Head of caudate nucleus (tissue), 42 donors: ENCODE measurements at regions not wholly inside any gene's neighbourhood (a gene's known extent, or its start where the extent isn't known, plus 50 kb on each side); places are given as distances from the start of the nearest gene placed in this dataset.
"Not testable (repeated sequence)": the region's sequence is repeated elsewhere in the genome, so short reads cannot be mapped to it uniquely, and the experiment has no call there.

Experiments
- DNase-seq, 42 donors: peaks; one replicate each; pipeline versions ENCODE4 v3.0.0 to v3.0.0-alpha.2; 2020 to 2021; ENCODE audit warnings: mixed read lengths in 7 of 42
- intact Hi-C: fragments of 100-400 bp; cut with DNase I; formaldehyde crosslinking; loops from one replicate; pipeline ENCODE4 v1.15.0; 2022

DNA sequence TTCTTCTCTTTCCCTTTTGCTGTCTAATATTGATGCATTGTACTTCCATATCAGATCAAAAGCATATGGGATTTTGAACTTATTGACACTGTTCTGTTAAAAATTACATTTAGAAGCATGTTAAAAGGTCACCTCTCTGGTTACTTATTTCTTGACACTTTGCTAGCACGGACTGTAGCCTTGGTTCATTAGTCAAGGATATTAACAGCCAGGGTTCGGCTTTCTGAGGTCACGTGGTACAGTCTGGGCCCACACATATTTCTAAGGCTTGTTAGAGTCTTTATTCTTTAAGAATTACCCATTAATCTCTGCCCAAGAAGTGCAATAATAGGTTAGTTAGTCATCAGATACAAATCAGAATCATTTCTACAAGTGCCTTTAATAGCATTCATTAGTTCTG is 1035.8 kb upstream of the FANCL start:
- DNase-seq = no peak
- intact Hi-C loops = no loop called here

DNA sequence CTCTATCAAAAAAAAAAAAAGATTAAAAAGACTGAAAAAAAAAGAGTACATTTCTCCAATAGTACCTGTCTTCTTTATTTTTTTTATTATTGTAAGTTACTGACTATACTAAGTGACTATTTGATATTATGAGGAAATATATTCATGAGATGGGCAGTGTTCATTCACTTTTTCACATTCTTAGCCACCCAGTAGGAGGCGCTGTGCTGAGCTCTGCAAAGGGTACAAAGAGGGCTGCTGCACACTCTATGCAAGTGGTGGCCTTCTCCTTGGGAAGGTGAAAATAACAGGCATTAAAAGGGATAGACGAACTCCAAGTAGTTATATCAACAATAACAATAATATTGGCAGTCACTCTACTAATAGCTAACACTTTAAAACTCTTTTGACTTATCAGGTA is 1034.9 kb upstream of the FANCL start:
- intact Hi-C loops = no loop called here
- DNase-seq = no peak

DNA sequence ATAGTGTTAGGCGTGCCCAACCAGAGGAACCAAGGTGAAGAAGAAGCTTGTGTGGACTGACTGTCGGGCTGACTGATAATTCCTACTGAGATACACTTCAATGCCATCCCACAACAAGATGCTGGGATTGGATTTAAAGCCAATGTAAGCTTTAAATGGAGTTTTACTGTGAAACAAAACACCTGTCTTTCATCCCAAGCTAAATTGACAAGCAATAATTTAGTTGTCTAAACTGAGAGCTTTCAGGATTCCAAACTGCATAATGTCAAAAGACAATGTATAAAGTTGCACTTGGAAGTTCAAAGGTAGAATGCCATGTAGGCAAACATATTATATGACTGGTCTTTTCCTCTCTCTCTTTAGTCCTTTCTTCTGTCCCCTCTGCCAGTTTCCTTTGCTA is 1025.3 kb upstream of the FANCL start:
- intact Hi-C loops = no loop called here

DNA sequence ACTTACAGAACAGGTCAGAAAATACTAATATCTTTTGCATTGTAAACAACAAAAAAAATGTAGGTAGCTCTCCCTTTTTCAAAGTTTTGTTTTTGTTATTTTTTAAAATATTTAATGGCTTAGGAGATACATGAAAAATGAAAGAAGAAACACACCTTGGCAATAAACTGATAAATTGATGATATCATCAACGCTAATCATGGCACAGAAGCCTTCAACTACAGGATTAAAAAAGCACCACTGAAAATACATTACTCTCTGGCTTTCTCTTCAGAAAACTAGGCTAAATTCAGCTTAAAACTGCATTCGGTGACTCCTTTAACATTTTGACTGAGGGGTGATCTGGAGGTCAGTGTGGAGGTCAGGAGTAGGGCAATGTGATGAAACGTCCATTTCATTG is 1018.8 kb upstream of the FANCL start:
- DNase-seq = no peak
- intact Hi-C loops = no loop called here

More for the DNA sequence above, 1025.3 kb upstream of the FANCL start:
- no peak for DNase-seq

DNA sequence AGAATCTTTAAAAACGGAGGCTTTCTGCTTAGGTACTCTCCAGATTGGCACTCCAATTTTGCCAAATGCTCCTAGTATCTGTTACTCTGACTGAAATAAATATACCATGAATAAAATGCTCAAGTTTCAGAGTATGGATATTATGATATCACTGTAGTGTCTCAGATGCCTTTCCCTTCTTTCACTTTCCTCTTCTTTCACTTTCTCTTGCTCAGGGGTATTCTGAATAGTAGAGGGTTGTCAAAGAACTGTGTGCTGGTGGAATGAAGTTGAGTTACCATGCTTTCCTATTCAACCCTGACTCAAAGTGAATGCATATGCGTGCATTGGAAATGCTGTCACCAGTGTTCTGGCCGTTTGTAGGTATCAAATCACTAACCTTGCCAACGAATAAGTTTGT is 1015.2 kb upstream of the FANCL start:
- no peak for DNase-seq
- intact Hi-C loops = no loop called here

DNA sequence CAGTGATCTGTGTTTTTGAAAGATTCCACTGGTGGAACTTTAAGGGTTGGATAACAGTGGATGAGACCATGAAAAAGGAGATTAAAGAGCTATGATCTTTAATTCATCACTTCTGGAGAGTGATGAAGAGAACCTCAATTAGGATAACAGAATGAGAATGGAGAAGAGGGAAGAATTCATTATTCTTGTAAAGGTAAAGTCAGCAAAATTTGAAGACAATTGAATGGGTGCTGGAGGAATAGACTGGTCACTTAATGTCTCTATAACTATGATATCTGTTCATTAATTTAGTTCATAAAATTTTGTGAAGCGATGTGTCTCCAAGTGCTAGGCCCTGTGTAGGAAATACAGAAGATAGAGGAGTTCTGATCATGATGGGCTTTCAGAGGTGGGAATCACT is 1013.2 kb upstream of the FANCL start:
- intact Hi-C loops = no loop called here
- no peak for DNase-seq

DNA sequence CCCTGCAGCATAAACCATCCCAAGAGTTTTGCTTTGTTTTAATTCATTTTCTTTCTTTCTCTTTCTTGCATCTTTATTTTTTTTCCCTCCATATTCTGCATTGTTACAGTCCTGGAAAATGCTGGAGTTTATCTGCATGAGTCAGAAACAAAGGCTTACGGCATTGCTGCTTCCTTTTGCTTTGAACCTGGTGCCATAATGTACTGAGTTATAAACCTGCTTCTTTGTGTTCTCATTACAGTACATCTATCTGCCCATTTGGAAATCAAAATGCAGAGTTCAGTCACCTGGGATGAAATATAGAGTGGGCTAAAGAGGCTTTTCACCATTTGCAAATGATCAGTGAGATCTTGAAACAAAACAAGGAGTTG is 1009.2 kb upstream of the FANCL start:
- peak in 1 of 42 donors; percentile 2 for DNase-seq
- intact Hi-C loops = no loop called here

DNA sequence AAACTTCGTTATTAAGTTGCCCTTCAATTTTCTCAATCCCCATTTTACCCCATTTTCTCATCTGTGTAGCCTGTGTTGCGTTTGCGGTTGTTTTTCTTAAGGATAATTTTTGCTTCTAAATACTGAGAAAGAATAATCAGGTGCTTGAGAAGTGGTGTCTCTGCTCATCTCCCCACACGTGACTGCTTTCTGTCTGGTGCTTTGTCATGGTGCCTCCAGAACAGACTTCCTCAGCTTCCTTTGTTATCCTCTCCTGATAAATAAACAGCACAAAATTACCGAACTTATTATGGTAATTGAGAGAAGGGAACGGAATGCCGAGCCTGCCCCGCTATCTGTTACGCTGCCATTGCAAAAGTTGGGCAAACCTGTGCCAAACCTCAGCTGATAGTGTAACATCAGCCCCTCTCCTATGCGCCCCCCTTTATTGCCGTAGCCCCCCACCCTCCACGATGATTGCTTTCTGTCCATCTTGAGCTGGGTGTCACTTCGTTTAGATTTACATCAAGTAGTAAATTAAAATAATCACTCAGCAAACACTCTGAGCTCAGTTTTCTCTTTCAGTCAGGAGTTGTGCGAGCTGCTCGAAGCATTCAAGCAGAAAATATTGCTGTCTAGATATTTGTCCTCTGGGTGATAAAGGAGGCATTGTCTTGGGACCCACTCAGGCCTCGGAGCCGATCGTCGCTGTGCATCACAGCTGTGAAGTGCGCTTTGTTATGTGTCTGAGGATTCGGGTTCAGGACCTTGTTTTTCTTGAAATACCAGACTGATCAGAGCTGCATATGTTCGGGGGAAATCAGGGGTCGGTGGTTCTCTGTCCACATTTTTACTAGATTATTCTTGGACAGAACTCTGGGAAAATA is 1008.5 kb upstream of the FANCL start:
- intact Hi-C loops = no loop called here
- peak; percentile 14 to 83 (median 62) for DNase-seq

DNA sequence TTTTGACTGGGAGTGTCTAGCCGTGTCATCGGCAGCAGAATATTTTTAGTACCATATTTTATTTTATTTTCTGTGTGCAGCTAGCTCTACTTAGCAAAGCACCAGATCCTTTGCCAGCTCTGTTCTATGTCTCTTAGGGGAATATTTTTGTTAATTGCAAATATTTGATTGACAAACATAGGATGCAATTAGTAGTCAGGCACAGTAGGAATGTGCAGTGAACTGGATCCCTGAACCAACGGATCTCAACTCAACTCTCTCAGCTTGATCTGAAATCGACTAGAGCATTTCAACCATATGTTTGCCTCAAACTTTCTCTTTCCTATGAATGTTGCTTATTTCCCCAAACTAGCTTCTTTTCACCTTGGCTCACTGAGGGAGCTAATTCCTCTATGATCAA is 998.0 kb upstream of the FANCL start:
- intact Hi-C loops = no loop called here
- peak in 1 of 42 donors; percentile 3 for DNase-seq

DNA sequence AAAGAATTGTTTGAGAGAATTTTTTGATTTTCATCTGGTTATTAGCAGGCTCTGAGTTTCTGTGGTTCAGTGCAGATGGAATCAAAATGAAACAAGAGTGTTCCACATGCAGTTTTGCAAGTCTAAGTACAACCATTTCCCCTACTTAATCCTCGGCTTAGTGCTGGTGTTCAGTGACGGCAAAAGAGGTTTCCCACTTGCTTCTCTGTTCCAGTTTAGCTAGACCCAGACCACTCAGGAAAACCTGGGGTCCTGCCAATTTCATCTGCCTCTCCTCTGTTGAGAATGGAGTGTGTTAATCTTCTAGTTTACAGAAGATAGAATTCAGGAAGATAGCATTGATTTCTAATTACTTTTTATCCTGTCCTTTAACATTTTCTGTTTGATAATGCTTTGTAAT is 996.2 kb upstream of the FANCL start:
- intact Hi-C loops = no loop called here
- no peak for DNase-seq

DNA sequence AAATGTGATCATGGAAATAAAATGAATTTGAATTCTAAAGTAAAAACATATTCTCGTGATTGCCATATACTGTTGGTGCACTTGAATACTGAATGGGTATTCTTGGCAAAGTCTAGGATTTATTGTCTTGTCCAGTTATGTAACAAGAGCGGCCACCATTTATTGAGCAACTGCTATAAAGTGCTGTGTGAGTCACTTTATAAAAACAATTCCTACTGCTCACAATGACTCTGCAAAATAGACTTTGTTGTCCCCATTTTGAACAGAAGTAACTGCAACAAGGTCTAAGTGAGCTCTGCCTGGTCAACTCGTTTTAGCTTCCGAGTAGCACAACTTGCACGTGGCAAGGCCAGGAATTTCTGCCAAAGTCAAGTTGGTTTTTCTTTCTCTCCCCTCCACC is 995.6 kb upstream of the FANCL start:
- intact Hi-C loops = no loop called here

DNA sequence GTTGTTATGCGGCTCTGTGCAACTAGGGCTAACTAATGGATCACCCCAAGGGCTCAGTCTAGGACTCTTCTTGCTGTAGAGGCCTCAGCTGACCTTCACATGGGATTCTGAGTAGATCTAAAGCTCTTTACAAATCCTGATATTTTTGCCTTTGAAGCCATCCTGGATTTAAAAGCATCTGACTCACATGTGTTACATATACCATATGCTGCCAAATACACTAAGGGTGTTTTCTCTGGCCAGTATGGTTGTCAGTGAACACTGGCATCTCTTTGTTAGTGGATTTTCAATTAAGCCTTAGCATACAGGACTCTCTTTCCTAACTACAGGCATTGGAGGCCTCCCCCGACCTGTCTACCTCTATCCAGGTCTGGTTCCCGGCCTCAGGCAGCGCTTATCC is 992.8 kb upstream of the FANCL start:
- DNase-seq = no peak
- intact Hi-C loops = no loop called here

More for the DNA sequence above, 995.6 kb upstream of the FANCL start:
- DNase-seq = no peak

DNA sequence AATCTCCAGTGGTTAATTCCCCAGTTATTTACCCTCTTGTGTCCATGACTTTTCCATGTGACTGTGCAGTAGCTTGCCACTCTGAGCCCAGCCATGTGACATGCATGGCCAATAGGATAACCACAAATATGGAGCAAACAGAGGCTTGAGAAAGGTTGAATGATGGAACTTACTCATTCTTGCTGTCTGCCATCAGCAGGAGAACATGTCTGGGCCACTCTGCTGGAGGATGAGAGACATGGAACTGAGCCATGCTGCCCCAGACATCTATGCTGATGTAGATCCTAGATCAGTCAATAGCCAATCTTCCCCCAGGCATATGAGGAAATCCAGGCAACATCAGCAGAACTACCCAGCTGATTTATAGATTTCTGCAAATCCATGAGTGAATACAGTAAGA is 992.3 kb upstream of the FANCL start:
- intact Hi-C loops = no loop called here
- DNase-seq = no peak

DNA sequence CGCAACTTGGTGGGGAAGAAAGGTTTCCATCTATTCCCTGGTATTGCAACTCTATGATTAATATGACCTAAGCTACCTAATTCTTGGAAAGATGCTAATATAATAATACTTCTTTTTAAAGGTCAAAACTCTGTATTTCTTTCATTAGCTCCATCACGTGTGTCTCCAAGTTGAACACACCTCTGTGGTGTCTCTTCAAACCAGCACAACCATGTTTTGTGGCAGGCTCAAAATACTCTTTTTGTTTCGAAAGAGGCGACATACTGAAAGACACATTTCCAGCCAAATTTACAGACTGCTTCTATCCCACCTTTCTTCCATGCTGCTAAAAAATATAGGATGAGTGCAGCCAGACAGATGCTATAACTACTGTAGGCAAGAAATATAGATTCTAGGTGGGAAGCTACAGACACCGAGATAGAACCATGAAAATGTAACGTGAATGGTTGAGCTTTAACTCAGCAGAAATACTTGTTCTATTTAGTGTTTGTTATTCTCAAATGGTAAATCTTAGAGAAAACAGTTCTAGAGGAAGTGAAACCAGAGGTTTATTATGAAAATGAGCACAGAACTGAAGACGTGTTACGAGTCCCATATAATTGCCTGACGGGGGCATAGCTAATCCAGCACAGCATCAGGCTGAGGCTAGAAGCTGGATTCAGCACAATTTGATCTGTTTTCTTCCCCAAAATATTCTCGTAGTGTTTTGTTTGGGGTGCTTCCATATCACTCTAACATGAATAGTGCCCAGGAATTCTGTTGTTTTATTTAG is 991.5 kb upstream of the FANCL start:
- intact Hi-C loops = no loop called here
- no peak for DNase-seq

DNA sequence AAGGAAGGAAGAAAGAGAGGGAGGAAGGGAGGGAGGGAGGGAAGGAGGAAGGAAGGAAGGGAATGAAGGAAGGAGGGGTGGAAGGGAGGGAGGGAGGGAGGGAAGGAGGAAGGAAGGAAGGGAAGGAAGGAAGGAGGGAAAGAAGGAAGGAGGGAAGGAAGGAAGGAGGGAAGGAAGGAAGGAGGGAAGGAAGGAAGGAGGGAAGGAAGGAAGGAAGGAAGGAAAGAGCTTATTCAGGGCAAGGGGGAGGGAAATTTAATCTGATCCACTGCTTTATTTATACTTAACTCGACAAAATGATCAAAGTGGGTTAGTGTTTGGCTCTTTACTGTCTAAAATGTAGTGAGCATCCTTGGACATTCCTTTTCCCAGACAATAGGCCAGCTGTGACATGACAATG is 985.2 kb upstream of the FANCL start:
- intact Hi-C loops = not testable (repeated sequence)

DNA sequence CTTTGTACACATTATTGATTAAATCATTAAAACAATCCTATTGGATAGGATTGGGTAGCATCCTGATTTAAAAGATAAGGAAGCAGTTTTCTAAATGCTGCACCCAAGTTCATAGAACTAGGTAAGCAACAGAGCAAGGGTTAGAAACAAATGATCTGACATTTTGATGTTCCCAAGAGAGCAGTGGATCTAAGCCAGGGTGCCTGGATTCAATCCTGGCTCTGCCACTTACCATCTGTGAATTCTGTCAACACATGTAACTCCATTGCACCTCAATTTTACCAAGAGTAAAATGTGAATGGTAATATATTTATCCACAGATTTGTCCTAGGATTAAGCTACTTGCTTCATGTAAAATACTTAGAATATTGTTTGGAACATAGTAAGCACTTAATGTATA is 982.6 kb upstream of the FANCL start:
- intact Hi-C loops = no loop called here
- DNase-seq = no peak

More for the DNA sequence above, 985.2 kb upstream of the FANCL start:
- DNase-seq = not testable (repeated sequence)

DNA sequence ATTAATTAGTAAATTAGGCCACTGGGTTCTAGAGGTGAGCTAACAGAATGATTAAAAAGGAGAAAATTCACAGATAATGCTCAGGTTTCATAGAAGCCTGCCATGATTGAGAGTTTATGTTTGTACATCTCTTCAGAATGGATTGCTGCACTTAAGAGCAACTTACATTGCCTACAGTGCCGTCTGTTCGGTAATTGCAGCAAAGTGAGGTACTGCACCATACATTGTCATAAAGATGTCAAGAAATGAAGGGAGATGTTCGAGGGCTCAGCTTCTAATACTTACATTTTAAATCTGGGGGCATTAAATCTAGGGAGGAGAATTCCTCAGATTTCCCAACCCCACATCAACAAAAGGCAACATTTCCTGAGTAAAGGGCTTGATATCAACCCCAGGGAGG is 976.2 kb upstream of the FANCL start:
- intact Hi-C loops = no loop called here
- DNase-seq = no peak

DNA sequence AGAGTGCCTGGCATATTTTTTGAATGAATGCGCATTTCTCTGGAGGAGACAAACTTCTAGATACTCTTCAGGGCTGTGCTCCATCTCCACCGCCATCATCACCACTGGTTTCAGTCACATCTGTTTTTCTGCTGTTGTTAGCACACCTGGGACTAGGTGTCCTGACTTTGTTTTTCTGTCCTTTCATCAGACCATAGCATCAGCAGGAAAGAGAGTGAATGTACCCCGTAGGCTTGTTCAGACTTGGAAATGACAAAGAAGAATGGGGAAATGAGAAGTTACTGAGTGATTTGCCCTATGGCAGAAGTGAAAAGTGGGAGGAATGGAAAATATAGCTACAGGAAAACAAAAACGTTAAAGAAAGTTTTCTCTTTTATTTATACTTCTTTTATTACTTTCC is 965.2 kb upstream of the FANCL start:
- intact Hi-C loops = no loop called here

DNA sequence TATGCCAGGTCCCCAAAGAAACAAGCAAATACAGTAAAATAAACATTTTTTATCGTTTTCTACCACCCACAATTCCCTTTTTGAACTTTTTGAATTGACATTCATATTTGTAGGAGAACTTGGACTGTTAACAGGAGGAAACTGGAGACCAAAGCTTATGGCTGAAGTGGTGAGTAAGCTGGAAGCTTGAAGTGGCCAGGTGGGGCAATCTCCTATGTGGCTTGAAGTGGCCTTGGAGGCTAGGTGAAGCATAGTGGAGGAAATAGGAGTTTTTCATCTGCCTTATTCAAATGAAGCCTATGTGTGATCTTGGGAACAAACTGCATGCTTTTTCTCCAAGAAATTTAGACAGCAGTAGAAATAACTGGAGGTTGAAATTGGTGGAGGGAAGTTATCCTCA is 962.9 kb upstream of the FANCL start:
- intact Hi-C loops = no loop called here

More for the DNA sequence above, 965.2 kb upstream of the FANCL start:
- DNase-seq = no peak

DNA sequence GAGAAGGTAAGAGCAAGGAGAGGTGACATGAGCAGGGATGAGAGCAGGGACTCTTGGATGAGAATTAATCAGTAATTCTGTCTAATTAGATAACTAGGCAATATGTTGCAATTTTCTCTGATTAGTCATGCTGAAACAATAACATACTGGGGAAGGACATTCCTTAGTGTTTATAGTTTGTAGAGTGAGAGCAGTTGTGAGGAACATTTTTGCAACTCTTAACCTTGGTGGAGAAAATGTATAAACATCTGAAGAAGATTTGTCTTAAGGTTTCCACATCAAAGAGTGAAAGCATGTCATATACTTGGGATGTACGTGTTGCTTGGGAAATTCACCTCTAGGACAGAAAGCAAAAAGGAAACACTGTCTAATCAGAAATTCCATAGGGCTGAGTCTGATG is 955.4 kb upstream of the FANCL start:
- DNase-seq = no peak
- intact Hi-C loops = no loop called here

More for the DNA sequence above, 962.9 kb upstream of the FANCL start:
- no peak for DNase-seq

DNA sequence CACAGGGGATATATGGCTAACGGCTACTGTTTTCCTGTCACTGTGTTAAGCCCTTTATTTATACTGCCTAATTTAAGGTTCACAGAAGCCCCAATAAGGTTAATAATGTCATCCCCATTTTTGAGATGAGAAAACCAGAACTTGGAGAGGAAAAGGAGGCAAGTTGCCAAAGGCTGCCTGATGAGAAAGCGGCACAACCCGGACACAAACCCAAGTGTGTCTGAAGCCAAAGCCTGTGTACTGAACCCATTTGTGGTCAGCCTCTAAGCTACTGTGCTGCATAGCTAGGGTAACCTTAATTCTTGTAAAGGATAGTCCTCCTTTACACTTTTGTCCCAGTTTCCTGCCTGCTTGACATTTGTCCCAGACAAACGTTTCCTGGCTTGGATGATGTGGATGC is 954.7 kb upstream of the FANCL start:
- DNase-seq = no peak
- intact Hi-C loops = no loop called here
